K562 (cell line): ENCODE measurements at regions not wholly inside any gene's neighbourhood (a gene's known extent, or its start where the extent isn't known, plus 50 kb on each side); places are given as distances from the start of the nearest gene placed in this dataset.

ENCODE experiments used
- ATAC-seq: fragments of 200-7000 bp; cut with Tn5 transposase; 3 replicates; pipeline ENCODE4 v1.9.1; 2020; ENCODE audit warnings: moderate library complexity
- BruUV-seq: library from RNA; stranded (reverse); fragments of 400-500 nt; replicated peaks from 2 replicates; lab custom pipeline; 2021; lab: Mats Ljungman, UMichigan
- CTCF ChIA-PET: fragments of 300-600 bp; formaldehyde crosslinking; extraction: SDS; loops from one replicate; lab custom pipeline; 2021; ENCODE audit warnings: low intra/inter-chr PET ratio; lab: Yijun Ruan, JAX
- POLR2A ChIA-PET: fragments of 300-600, 350-650 bp; sonication (Branson Sonifier 250); formaldehyde crosslinking; extraction: SDS; loops from one replicate; lab custom pipeline; 2021; ENCODE audit warnings: antibody characterized with exemption, inconsistent platforms; lab: Yijun Ruan, JAX
- DNase-seq, 4 experiments: peaks; one replicate each; pipeline versions ENCODE4 v3.0.0 to v3.0.0-alpha.2; 2011 to 2018; ENCODE audit warnings: low spot score in 3 of 4, mixed read lengths in 3 of 4; ENCODE audit errors: extremely low read depth in 1 of 4
- FAIRE-seq: peaks from 2 replicates; lab custom pipeline; 2011; peaks lifted over from hg19 to GRCh38; lab: Jason Lieb, UNC
- H2AFZ ChIP-seq: 2 replicates; pipeline ENCODE4 v1.6.0; 2011; ENCODE audit warnings: low read depth, low read length, control low read depth, inconsistent platforms
- H3K27ac ChIP-seq: fragments of 200-600 bp; 3 replicates; pipeline ENCODE4 v1.8.0; 2011; ENCODE audit warnings: low read depth, mild to moderate bottlenecking, control low read depth, inconsistent platforms, low read length, moderate library complexity, mixed read lengths; ENCODE audit errors: extremely low read depth
- H3K27me3 ChIP-seq, 2 experiments: fragments of 300-600 bp in 1 of 2; 2 replicates in 1 of 2; 3 replicates in 1 of 2; pipeline versions ENCODE4 v1.6.0 to v1.8.0; 2011; ENCODE audit warnings: inconsistent platforms in 2 of 2, low read length in 2 of 2, mild to moderate bottlenecking in 1 of 2, mixed read lengths in 1 of 2, moderate library complexity in 1 of 2; ENCODE audit not compliant: control insufficient read depth in 2 of 2, insufficient read depth in 2 of 2
- H3K36me3 ChIP-seq: fragments of 300-600 bp; 3 replicates; pipeline ENCODE4 v1.8.0; 2011; ENCODE audit warnings: mild to moderate bottlenecking, low read length, inconsistent platforms; ENCODE audit not compliant: control insufficient read depth, insufficient read depth
- H3K4me1 ChIP-seq, 2 experiments: fragments of 200-600 bp in 1 of 2; replicated peaks in 1 of 2; 2 replicates in 1 of 2; 3 replicates in 1 of 2; pipeline versions ENCODE4 v1.5.1 to v1.8.0; 2011; ENCODE audit warnings: inconsistent platforms in 2 of 2, low read length in 2 of 2, mild to moderate bottlenecking in 1 of 2, mixed read lengths in 1 of 2, moderate library complexity in 1 of 2; ENCODE audit not compliant: control insufficient read depth in 2 of 2, insufficient read depth in 2 of 2
- H3K4me2 ChIP-seq: 2 replicates; pipeline ENCODE4 v1.6.1; 2011; ENCODE audit warnings: low read length, control low read depth, inconsistent platforms, mixed read lengths; ENCODE audit not compliant: insufficient read depth
- H3K4me3 ChIP-seq: fragments of 200-600 bp; sonication (generic), shearing (Covaris generic); 2 replicates; pipeline ENCODE4 v1.5.1; 2016; ENCODE audit warnings: control low read depth, inconsistent platforms
- H3K79me2 ChIP-seq: fragments of 200-600 bp; 3 replicates; pipeline ENCODE4 v1.8.0; 2011; ENCODE audit warnings: low read length, inconsistent platforms; ENCODE audit not compliant: control insufficient read depth, insufficient read depth
- H3K9ac ChIP-seq, 2 experiments: 2 replicates each; pipeline versions ENCODE4 v1.6.0 to v1.6.1; 2011; ENCODE audit warnings: low read depth in 2 of 2, low read length in 2 of 2, control low read depth in 1 of 2, inconsistent platforms in 1 of 2, mild to moderate bottlenecking in 1 of 2, mixed read lengths in 1 of 2; ENCODE audit not compliant: insufficient read depth in 1 of 2
- H3K9me1 ChIP-seq: one replicate; pipeline ENCODE4 v1.6.0; 2011; ENCODE audit warnings: inconsistent platforms, mild to moderate bottlenecking, low read length, moderate library complexity; ENCODE audit not compliant: control insufficient read depth, insufficient read depth
- H3K9me3 ChIP-seq: replicated peaks from 2 replicates; pipeline ENCODE4 v1.5.1; 2011; ENCODE audit warnings: low read depth, low read length, inconsistent platforms; ENCODE audit not compliant: control insufficient read depth, insufficient read depth
- H4K20me1 ChIP-seq: replicated peaks from 2 replicates; pipeline ENCODE4 v1.6.1; 2011; ENCODE audit warnings: low read length, inconsistent platforms, mixed read lengths; ENCODE audit not compliant: control insufficient read depth, insufficient read depth
- ATF1 ChIP-seq, 2 experiments: fragments of 450-650 bp in 1 of 2; IDR thresholded peaks; 2 replicates each; pipeline ENCODE4 v1.6.1; 2016; ENCODE audit warnings: missing compliant biosample characterization in 1 of 2, missing genetic modification characterization in 1 of 2
- ELF2 ChIP-seq: fragments of 250-450 bp; sonication (Bioruptor Pico); IDR thresholded peaks from 2 replicates; pipeline ENCODE4 v1.5.0; 2021; ENCODE audit warnings: mild to moderate bottlenecking
- HMGXB4 ChIP-seq: sonication (generic); formaldehyde crosslinking; IDR thresholded peaks from 2 replicates; pipeline ENCODE4 v1.8.1; 2023; ENCODE audit warnings: mild to moderate bottlenecking, missing genetic modification reagents
- MEF2D ChIP-seq: conservative IDR thresholded peaks from 2 replicates; pipeline ENCODE4 v1.6.1; 2016; ENCODE audit warnings: low read depth, missing genetic modification characterization, missing compliant biosample characterization
- ZBTB2 ChIP-seq: fragments of 450-650 bp; IDR thresholded peaks from 2 replicates; pipeline ENCODE4 v1.6.1; 2016; ENCODE audit warnings: antibody characterized with exemption
- ZNF253 ChIP-seq: fragments of 250-450 bp; sonication (Bioruptor Pico); conservative IDR thresholded peaks from 2 replicates; pipeline ENCODE4 v1.6.1; 2021; ENCODE audit warnings: mild to moderate bottlenecking
- WGBS: fragments of 100-300 bp; shearing (Covaris generic); methylation state at CpG from one replicate; pipeline ENCODE4 v1.1.6; 2016; ENCODE audit warnings: low coverage, mixed read lengths; ENCODE audit not compliant: insufficient coverage; ENCODE audit errors: missing lambda C conversion rate; 5-methylcytosine and 5-hydroxymethylcytosine counted together
- in situ Hi-C: fragments of 300-500 bp; cut with MboI; formaldehyde crosslinking; loops from 4 replicates; pipeline ENCODE4 v1.15.0; 2018; ENCODE audit warnings: inconsistent platforms, mixed read lengths
- intact Hi-C: fragments of 100-400 bp; cut with micrococcal nuclease; formaldehyde crosslinking; loops from 2 replicates; pipeline ENCODE4 v1.14.2; 2022

- no peak for TF ChIP-seq ZNF253
- no peak for TF ChIP-seq ELF2 (CRISPR knock-in tag)
These were observed 907.5 kb upstream of the SLC10A2 start (continued) for GRCh38 chr13:103973740-103974139.

GRCh38 chr13:103969520-103970050 lies 903.4 kb upstream of the SLC10A2 start:
- Histone ChIP-seq H3K9me3 (no peaks in the 10 kb centered on the region), H3K4me3 (no peak overlapping the region), H3K27me3 (no peaks in the 10 kb centered on the region), H3K79me2 (no peaks in the 10 kb centered on the region), H3K36me3 (no peaks in the 10 kb centered on the region), H3K4me1 (no peaks in the 10 kb centered on the region), H3K4me2 (no peak overlapping the region), H3K27ac (no peak overlapping the region), H2AFZ (no peak overlapping the region), H4K20me1 (no peaks in the 10 kb centered on the region), H3K9ac (no peak overlapping the region), H3K9me1 (no peaks in the 10 kb centered on the region)
- no peak for TF ChIP-seq MEF2D (tag)
- no peak for TF ChIP-seq HMGXB4
- no peak for TF ChIP-seq ATF1 (CRISPR knock-in tag; IDR thresholded peaks at IDR 0.05)
- no peak for TF ChIP-seq ATF1 (tag; IDR thresholded peaks at IDR 0.05)
- TF ChIP-seq ZBTB2, result no peak
- intact Hi-C loops (no loop called here), in situ Hi-C loops (no loop called here)
- no peak for FAIRE-seq
- no TSS peak for BruUV-seq
- ATAC-seq, result no peak
- no peak for DNase-seq
- 0% methylated on average over 4 of the region's 4 CpGs for WGBS
- POLR2A ChIA-PET, result no interaction called here
- CTCF ChIA-PET, result no interaction called here
